HT-29 (cell line): ENCODE measurements at regions not wholly inside any gene's neighbourhood (a gene's known extent, or its start where the extent isn't known, plus 50 kb on each side); places are given as distances from the start of the nearest gene placed in this dataset.

Experiments
- DNase-seq: peaks from one replicate; pipeline ENCODE4 v3.0.0-alpha.2; 2015; ENCODE audit warnings: low spot score

- no peak for DNase-seq
Observed at GRCh38 chr1:72649991-72650390, 367.7 kb upstream of the NEGR1 start.

GRCh38 chr1:72649211-72649888 is 367.0 kb upstream of the NEGR1 start:
- no peak for DNase-seq

DNA sequence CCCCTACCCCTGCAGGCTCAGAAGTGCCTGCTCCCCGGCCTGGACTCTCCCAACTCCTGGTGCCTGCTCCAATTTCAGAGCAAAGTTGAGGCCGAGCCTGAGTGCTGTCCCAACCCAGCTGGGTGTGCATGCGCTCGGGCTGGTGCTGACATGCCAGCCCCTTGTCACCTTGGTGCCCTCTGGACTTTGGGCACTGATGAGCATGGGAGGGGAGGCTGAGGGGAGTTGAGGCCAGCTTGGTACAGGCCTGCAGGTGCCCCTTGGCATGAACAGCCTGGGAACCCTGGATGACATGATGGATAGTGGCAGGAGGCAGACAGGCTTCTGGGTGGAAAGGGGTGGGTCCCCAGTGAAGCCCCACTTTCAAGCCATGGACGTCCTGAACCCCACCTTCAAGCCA is 366.1 kb upstream of the NEGR1 start:
- no peak for DNase-seq

GRCh38 chr1:72643142-72643541 is 360.8 kb upstream of the NEGR1 start:
- DNase-seq: no peak

GRCh38 chr1:72637593-72637992 is 355.3 kb upstream of the NEGR1 start:
- DNase-seq: no peak

DNA sequence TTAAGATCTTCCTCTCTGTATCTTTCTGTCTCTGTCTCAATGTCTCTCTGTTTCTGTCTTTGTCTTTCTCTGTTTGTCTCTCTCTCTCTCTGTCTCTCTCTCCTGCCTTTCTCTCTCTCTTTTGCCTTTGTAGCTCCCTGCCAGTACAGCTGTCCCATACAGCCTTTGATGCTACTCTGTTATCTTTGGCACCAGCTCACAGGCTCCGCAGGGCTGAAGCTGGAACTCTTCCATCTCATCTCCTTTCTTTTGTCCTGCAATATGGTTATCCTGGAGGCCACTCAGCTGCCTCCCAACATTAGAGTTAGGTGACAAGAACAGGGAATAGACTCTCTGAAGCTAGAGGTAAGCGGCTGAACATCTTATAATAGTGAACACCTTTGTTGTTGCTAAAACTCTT is 354.3 kb upstream of the NEGR1 start:
- DNase-seq: no peak

DNA sequence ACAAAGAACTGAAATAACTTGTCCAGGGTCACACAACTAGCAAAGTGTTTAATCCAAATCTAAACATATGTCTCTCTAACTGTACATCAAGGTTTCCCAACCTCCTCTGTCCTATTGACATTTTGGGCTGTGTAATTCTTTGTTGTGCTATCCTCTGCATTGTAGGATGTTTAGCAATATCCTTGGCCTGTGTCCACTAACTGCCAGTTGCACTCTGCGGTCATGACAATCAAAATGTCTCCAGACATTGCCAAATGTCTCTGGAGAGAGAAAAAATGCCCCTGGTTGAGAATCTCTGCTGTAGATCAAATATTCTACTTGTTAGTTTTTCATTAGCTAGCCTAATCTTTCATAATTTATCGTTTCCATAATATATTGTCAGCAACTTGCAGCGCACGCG is 353.4 kb upstream of the NEGR1 start:
- no peak for DNase-seq

DNA sequence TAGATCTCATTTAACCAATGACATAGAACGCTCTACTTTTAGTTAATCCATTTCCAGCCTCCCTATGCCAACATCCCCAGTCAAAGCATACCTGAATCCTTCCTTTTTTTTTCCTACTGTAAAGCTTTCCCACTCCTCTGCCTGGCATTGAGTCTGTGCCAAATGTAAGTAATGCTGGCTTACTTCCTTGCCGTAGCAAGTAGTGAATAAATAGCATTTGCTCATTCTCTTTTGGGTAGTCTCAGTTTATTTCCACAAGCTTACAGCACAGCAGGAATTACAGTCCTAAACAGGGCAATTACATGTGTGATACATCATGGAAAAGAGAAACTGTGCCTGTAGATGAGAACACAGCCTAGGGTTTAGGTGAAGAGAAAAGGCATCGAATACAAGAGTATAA is 352.6 kb upstream of the NEGR1 start:
- no peak for DNase-seq

- no peak for DNase-seq
Observed at GRCh38 chr1:72631449-72631848, 349.1 kb upstream of the NEGR1 start.

- DNase-seq: peak; percentile 55
Observed at GRCh38 chr1:72623299-72623708, 341.0 kb upstream of the NEGR1 start.

DNA sequence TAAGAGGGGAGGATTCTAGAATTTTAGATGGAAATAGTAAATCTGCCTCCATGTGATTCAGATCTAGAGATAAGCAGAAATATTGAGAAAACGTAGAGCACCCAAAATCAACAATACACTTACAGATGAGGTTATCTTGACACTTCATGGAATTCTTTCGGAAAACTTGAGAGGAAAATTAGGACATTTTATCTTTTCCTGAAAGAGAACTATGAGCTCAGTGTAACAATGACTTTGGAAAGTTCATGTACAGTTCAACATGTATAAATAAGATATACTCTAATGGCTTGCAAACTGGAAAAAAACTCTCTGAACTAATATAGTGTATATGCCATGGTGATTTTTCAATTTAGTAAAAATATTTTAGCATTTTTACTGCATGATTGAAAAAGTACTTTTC is 338.1 kb upstream of the NEGR1 start:
- DNase-seq: no peak

DNA sequence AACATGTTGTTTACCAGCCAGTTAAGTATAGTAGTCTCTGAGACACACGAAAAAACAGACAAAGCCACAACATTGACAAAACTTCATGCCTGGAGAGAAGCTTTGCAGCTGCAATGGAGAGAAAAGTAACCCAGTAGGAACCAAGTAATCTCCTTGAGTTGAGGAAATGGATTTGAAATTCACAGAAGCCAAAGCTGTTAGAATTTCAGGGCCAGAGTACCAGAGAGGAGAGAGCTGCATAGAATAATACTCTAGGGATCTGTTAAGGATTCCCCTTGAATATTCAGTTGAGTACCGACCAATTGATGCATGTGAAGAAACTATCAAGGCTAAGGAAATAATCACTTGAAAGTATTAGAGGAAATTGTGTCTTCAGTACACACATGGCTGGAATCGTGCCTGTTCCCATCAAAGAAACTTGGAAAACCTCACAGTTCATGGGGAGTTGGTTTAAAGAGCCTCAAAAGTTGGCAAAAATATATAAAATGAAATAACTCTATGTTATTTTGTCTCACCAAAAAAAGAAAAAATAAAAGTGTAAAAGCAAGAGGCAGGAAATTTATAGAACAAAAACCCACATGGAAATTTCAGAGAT is 324.0 kb upstream of the NEGR1 start:
- no peak for DNase-seq

GRCh38 chr1:72601035-72601674 is 318.8 kb upstream of the NEGR1 start:
- DNase-seq: no peak

- no peak for DNase-seq
Observed at GRCh38 chr1:72586023-72586685, 303.8 kb upstream of the NEGR1 start.

DNA sequence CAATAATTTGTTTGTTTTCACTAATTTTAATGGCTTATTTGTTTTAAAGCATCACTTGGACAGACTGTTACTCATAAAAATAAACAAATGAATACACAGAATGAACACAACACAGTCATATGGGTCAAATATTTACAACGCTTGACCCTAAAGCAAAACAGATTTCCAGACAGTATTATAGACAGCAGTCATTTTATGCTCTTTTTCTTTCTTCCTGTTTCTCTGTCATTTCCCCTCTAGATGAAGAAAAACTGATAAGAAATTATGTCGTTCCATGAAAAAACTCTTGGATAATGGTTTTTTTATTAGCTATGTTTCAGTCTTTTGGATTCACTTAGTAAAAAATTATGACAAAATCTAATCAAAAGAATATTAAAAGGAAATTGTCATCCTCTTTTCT is 297.3 kb upstream of the NEGR1 start:
- DNase-seq: no peak

DNA sequence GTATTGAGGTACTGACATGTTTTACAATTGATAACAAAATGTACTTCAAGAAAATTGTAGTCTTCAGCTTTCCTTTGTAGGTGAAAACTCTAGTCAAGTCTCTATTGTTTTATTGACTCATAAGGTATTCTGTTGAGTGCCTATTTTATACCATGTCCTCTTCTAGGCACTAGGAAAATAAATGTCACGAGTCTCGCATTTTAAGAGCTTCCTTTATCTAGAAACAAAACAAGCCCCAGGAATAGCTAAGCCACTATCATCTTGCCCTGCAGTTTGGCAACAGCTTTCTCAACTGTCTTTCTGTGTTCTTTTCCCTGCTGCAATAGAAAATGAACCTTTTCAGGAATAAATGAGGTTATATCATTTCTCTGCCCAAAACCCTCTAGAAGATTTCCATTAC is 288.5 kb upstream of the NEGR1 start:
- no peak for DNase-seq

- DNase-seq: no peak
Observed at GRCh38 chr1:72568113-72568512, 285.8 kb upstream of the NEGR1 start.

GRCh38 chr1:72567521-72567920 is 285.2 kb upstream of the NEGR1 start:
- DNase-seq: no peak

DNA sequence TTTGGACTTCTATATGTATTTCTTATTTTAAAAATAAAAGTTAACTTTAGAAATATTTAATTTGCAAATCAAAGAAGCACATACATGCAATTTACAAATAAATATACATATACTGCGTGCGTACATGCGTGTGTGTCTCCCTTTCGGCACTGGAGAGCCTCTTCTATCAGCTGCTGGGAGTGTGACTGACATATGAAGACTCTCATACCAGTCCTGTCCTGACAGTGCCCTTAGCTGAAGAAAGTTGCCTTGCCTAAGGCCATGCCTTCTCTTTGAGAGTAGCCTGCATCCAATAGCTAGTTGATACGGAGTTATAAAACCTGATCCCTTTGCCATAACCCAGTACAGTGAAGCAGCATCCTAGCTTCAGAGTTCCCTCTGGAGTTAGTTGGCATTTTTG is 282.4 kb upstream of the NEGR1 start:
- DNase-seq: no peak

DNA sequence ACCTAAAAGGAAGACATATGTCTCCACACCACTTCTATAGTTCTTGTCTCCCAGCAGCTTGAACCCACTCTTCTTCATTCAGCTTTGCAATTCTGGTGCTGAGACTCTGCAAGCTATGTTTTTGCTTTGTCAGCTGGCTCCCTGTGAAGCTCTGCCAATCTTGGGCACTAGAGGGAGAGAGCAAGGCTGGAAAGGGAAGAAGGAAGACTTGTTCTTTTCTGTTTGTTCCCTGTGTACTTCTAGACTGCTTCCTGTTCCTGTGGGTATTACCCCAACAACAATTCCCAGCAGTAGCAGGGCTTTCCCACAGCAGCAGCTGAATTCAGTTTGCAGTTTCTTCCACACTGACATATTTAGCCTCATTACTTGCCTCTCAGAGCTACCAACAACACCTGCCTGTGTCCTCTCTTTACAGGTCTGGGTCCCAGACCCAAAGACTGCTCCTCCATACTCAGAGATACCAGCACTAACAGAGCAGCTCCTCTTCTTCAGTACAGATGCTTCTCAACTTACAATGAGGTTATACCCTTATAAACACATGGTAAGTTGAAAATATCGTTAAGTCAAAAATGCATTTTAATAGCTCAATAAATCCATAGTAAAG is 275.2 kb upstream of the NEGR1 start:
- DNase-seq: peak; percentile 26

DNA sequence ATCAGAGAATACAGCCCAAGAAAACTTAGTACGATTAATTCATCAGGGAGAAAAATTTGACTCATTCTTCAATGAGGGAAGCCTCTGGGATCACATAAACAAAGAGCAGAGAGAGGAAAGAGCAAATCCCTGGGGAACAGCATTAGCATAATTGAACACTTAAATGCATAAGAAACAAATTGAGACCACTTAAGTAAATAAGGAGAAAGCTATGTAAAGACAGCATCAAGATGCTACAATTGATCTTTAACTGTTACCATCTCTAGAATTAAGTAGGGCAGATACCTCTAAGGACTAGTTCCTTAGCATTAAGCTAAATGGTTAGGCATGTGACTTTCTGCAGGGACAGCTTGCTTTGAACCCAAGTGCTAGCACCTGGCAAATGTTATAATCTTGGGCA is 265.1 kb upstream of the NEGR1 start:
- no peak for DNase-seq

- no peak for DNase-seq
Observed at GRCh38 chr1:72540674-72541073, 258.3 kb upstream of the NEGR1 start.
